ENCODE measurements at regions not wholly inside any gene's neighbourhood (a gene's known extent, or its start where the extent isn't known, plus 50 kb on each side); places are given as distances from the start of the nearest gene placed in this dataset.

- FAIRE-seq = no peak
- no peak for DNase-seq
These were observed 53.3 kb upstream of the CXCR4 start for GRCh38 chr2:136171223-136171622.

GRCh38 chr2:136168720-136169119 is 50.8 kb upstream of the CXCR4 start:
- 56 to 65% methylated on average over 5 of the region's 5 CpGs for WGBS, 2 donors
- DNase-seq (no peak), ATAC-seq (no peak), FAIRE-seq (no peak)
- no peaks in the 10 kb centered on the region for H3K9me3 ChIP-seq
- no peaks in the 10 kb centered on the region for H3K36me3 ChIP-seq
- H3K27ac ChIP-seq = no peak overlapping the region
- H3K4me3 ChIP-seq = no peak overlapping the region
- TF ChIP-seq CTCF (IDR thresholded peaks at IDR 0.05) = no peak
- H3K27me3 ChIP-seq = no peaks in the 10 kb centered on the region
- intact Hi-C loops (cut with DNase I) = no loop called here
- H3K4me1 ChIP-seq = no peaks in the 10 kb centered on the region

More at GRCh38 chr2:136171223-136171622, 53.3 kb upstream of the CXCR4 start:
- Histone ChIP-seq H3K4me3 (no peak overlapping the region), H3K36me3 (no peaks in the 10 kb centered on the region), H3K9me3 (no peaks in the 10 kb centered on the region), H3K4me1 (no peaks in the 10 kb centered on the region), H3K27me3 (no peaks in the 10 kb centered on the region), H3K27ac (no peak overlapping the region)
- WGBS, 2 donors = 80 to 90% methylated on average over 4 of the region's 4 CpGs
- intact Hi-C loops (cut with DNase I) = no loop called here
- no peak for ATAC-seq
- TF ChIP-seq CTCF (IDR thresholded peaks at IDR 0.05) = no peak

GRCh38 chr2:136167721-136168475 is 49.9 kb upstream of the CXCR4 start:
- no peak overlapping the region for H3K27ac ChIP-seq
- no peaks in the 10 kb centered on the region for H3K36me3 ChIP-seq
- no peak overlapping the region for H3K4me3 ChIP-seq
- H3K4me1 ChIP-seq = no peaks in the 10 kb centered on the region
- intact Hi-C loops (cut with DNase I) = no loop called here
- no peak for ATAC-seq
- no peak for TF ChIP-seq CTCF (IDR thresholded peaks at IDR 0.05)
- no peaks in the 10 kb centered on the region for H3K9me3 ChIP-seq
- no peak for FAIRE-seq
- H3K27me3 ChIP-seq = no peaks in the 10 kb centered on the region
- WGBS, 2 donors = 56 to 65% methylated on average over 8 of the region's 8 CpGs
- DNase-seq = no peak
